ENCODE measurements at regions not wholly inside any gene's neighbourhood (a gene's known extent, or its start where the extent isn't known, plus 50 kb on each side); places are given as distances from the start of the nearest gene placed in this dataset.

- CTCF ChIA-PET, result interaction anchor here (1.0 to 1.2 kb wide), 3 partner anchors 10 to 200 kb away, joined by 3 to 4 read pairs (median 3); no protein-coding TSS in a partner anchor
- H3K4me3 ChIP-seq (ENCODE audit: low read depth, low read length), result no peak overlapping the region
- POLR2A ChIA-PET, result no interaction called here
- no peak for DNase-seq (ENCODE audit: low read depth, low spot score)
- no peak for TF ChIP-seq CTCF (IDR thresholded peaks at IDR 0.05; ENCODE audit: insufficient read depth, low read length, missing control alignments)
Observed at GRCh38 chr2:10235099-10235908, 67.4 kb upstream of the HPCAL1 start.

GRCh38 chr2:10235909-10236550 is 66.7 kb upstream of the HPCAL1 start:
- TF ChIP-seq CTCF (IDR thresholded peaks at IDR 0.05; ENCODE audit: insufficient read depth, low read length, missing control alignments), result no peak
- no peak overlapping the region for H3K4me3 ChIP-seq (ENCODE audit: low read depth, low read length)
- CTCF ChIA-PET, result interaction anchor here (1.0 to 1.3 kb wide), 3 partner anchors 10 to 199 kb away, joined by 3 to 4 read pairs (median 3); no protein-coding TSS in a partner anchor
- POLR2A ChIA-PET, result no interaction called here
- DNase-seq (ENCODE audit: low read depth, low spot score), result no peak

GRCh38 chr2:10236571-10237391 is 65.9 kb upstream of the HPCAL1 start:
- no peak overlapping the region for H3K4me3 ChIP-seq (ENCODE audit: low read depth, low read length)
- ChIA-PET CTCF (interaction anchor here (1.0 to 1.3 kb wide), 2 partner anchors 11 to 24 kb away, joined by 3 read pairs; no protein-coding TSS in a partner anchor), POLR2A (no interaction called here)
- no peak for TF ChIP-seq CTCF (IDR thresholded peaks at IDR 0.05; ENCODE audit: insufficient read depth, low read length, missing control alignments)
- no peak for DNase-seq (ENCODE audit: low read depth, low spot score)

GRCh38 chr2:10237392-10238321 is 65.0 kb upstream of the HPCAL1 start:
- H3K4me3 ChIP-seq (ENCODE audit: low read depth, low read length), result no peak overlapping the region
- CTCF ChIA-PET, result interaction anchor here (0.6 to 1.3 kb wide), 2 partner anchors 12 to 86 kb away, joined by 3 read pairs; no protein-coding TSS in a partner anchor
- TF ChIP-seq CTCF (IDR thresholded peaks at IDR 0.05; ENCODE audit: insufficient read depth, low read length, missing control alignments), result no peak
- POLR2A ChIA-PET, result no interaction called here
- no peak for DNase-seq (ENCODE audit: low read depth, low spot score)

GRCh38 chr2:10238396-10238795 is 64.3 kb upstream of the HPCAL1 start:
- ChIA-PET CTCF (no interaction called here), POLR2A (no interaction called here)
- no peak for DNase-seq (ENCODE audit: low read depth, low spot score)
- TF ChIP-seq CTCF (IDR thresholded peaks at IDR 0.05; ENCODE audit: insufficient read depth, low read length, missing control alignments), result no peak
- H3K4me3 ChIP-seq (ENCODE audit: low read depth, low read length), result no peak overlapping the region
